GM18508 (cell line): ENCODE measurements at regions not wholly inside any gene's neighbourhood (a gene's known extent, or its start where the extent isn't known, plus 50 kb on each side); places are given as distances from the start of the nearest gene placed in this dataset.
"Not testable (repeated sequence)": the region's sequence is repeated elsewhere in the genome, so short reads cannot be mapped to it uniquely, and the experiment has no call there.

Experiments used
- ATAC-seq: cut with Tn5 transposase; IDR thresholded peaks from one replicate; pipeline ENCODE4 v1.9.1; 2021; ENCODE audit warnings: moderate number of reproducible peaks; ENCODE audit not compliant: insufficient read depth, unreplicated experiment

GRCh38 chr5:116992681-116993080 lies 418.1 kb upstream of the SEMA6A start:
- no peak for ATAC-seq

GRCh38 chr5:116989995-116990394 lies 415.4 kb upstream of the SEMA6A start:
- no peak for ATAC-seq

GRCh38 chr5:116982035-116982434 lies 407.4 kb upstream of the SEMA6A start:
- no peak for ATAC-seq

GRCh38 chr5:116980581-116980980 lies 406.0 kb upstream of the SEMA6A start:
- ATAC-seq, result no peak

GRCh38 chr5:116976767-116977166 lies 402.1 kb upstream of the SEMA6A start:
- no peak for ATAC-seq

GRCh38 chr5:116971131-116971530 lies 396.5 kb upstream of the SEMA6A start:
- ATAC-seq, result no peak

- ATAC-seq, result no peak
Measured at GRCh38 chr5:116970318-116970717, 395.7 kb upstream of the SEMA6A start.

GRCh38 chr5:116964438-116964837 lies 389.8 kb upstream of the SEMA6A start:
- ATAC-seq, result no peak

GRCh38 chr5:116961021-116961420 lies 386.4 kb upstream of the SEMA6A start:
- ATAC-seq, result no peak

- ATAC-seq, result no peak
Measured at GRCh38 chr5:116959843-116960242, 385.2 kb upstream of the SEMA6A start.

- ATAC-seq, result no peak
Measured at GRCh38 chr5:116953251-116953930, 378.8 kb upstream of the SEMA6A start.

- no peak for ATAC-seq
Measured at GRCh38 chr5:116951219-116951618, 376.6 kb upstream of the SEMA6A start.

- ATAC-seq, result peak; percentile 99
Measured at GRCh38 chr5:116947691-116948528, 373.3 kb upstream of the SEMA6A start.

- ATAC-seq, result not testable (repeated sequence)
Measured at GRCh38 chr5:116945613-116946382, 371.2 kb upstream of the SEMA6A start.

GRCh38 chr5:116944183-116944582 lies 369.6 kb upstream of the SEMA6A start:
- no peak for ATAC-seq

- ATAC-seq, result no peak
Measured at GRCh38 chr5:116942622-116943021, 368.0 kb upstream of the SEMA6A start.

GRCh38 chr5:116939641-116940040 lies 365.0 kb upstream of the SEMA6A start:
- no peak for ATAC-seq

GRCh38 chr5:116938488-116938887 lies 363.9 kb upstream of the SEMA6A start:
- no peak for ATAC-seq

- no peak for ATAC-seq
Measured at GRCh38 chr5:116935561-116936162, 361.0 kb upstream of the SEMA6A start.

- ATAC-seq, result no peak
Measured at GRCh38 chr5:116930616-116931015, 356.0 kb upstream of the SEMA6A start.

- ATAC-seq, result no peak
Measured at GRCh38 chr5:116923344-116923743, 348.7 kb upstream of the SEMA6A start.
